Testis (tissue), 2 donors: ENCODE measurements at regions not wholly inside any gene's neighbourhood (a gene's known extent, or its start where the extent isn't known, plus 50 kb on each side); places are given as distances from the start of the nearest gene placed in this dataset.

Experiments used
- DNase-seq: peaks from one replicate; pipeline ENCODE4 v3.0.0-alpha.2; 2019
- H3K27ac ChIP-seq, 2 donors: fragments of 200-600 bp; sonication (generic); one replicate each; pipeline ENCODE4 v1.5.1; 2019
- H3K27me3 ChIP-seq: fragments of 200-600 bp; sonication (generic); one replicate; pipeline ENCODE4 v1.5.1; 2019
- H3K36me3 ChIP-seq: fragments of 200-600 bp; sonication (generic); one replicate; pipeline ENCODE4 v1.5.1; 2017; ENCODE audit warnings: low read depth; ENCODE audit errors: missing control alignments
- H3K4me1 ChIP-seq: fragments of 200-600 bp; sonication (generic); one replicate; pipeline ENCODE4 v1.5.1; 2019
- H3K4me3 ChIP-seq, 2 donors: fragments of 200-600 bp; sonication (generic); one replicate each; pipeline ENCODE4 v1.5.1; 2017 to 2019
- H3K9me3 ChIP-seq: fragments of 200-600 bp; sonication (generic); one replicate; pipeline ENCODE4 v1.5.1; 2017
- CTCF ChIP-seq, 3 experiments: fragments of 450-650 bp in 2 of 3; fragments of 200-600 bp in 1 of 3; sonication (generic) in 1 of 3; IDR thresholded peaks; one replicate each; pipeline ENCODE4 v1.5.1; 2016 to 2019; ENCODE audit warnings: antibody characterized with exemption in 3 of 3, mild to moderate bottlenecking in 2 of 3, moderate library complexity in 1 of 3
- POLR2A ChIP-seq: fragments of 450-650 bp; IDR thresholded peaks from one replicate; pipeline ENCODE4 v1.6.1; 2017; ENCODE audit warnings: antibody characterized with exemption, mild to moderate bottlenecking, moderate library complexity
- WGBS, 2 donors: methylation state at CpG; one replicate each; pipeline ENCODE4 v1.1.5; 2018; 5-methylcytosine and 5-hydroxymethylcytosine counted together
- intact Hi-C: fragments of 100-400 bp; cut with DNase I; formaldehyde crosslinking; loops from one replicate; pipeline ENCODE4 v1.15.1; 2023; ENCODE audit warnings: low total_unique reads

GRCh38 chr4:79495447-79495846 is 87.4 kb upstream of the GK2 start:
- Histone ChIP-seq H3K4me3 (no peak overlapping the region), H3K9me3 (no peaks in the 10 kb centered on the region), H3K36me3 (no peaks in the 10 kb centered on the region), H3K27ac (no peak overlapping the region), H3K27me3 (no peaks in the 10 kb centered on the region), H3K4me1 (no peaks in the 10 kb centered on the region)
- DNase-seq, result no peak
- no peak for TF ChIP-seq POLR2A
- TF ChIP-seq CTCF (IDR thresholded peaks at IDR 0.05), result no peak
- WGBS, 2 donors, result 56 to 57% methylated on average over 1 of the region's 1 CpG
- intact Hi-C loops, result no loop called here

GRCh38 chr4:79492148-79492547 is 84.1 kb upstream of the GK2 start:
- Histone ChIP-seq H3K36me3 (no peaks in the 10 kb centered on the region), H3K27me3 (no peaks in the 10 kb centered on the region), H3K4me1 (no peaks in the 10 kb centered on the region), H3K9me3 (no peaks in the 10 kb centered on the region), H3K27ac (peak overlapping the region in 1 of 2 donors; percentile 26), H3K4me3 (no peak overlapping the region)
- peak; percentile 17 for DNase-seq
- TF ChIP-seq POLR2A (no peak), CTCF (IDR thresholded peaks at IDR 0.05) (no peak)
- intact Hi-C loops, result no loop called here
- 72 to 82% methylated on average over 3 of the region's 3 CpGs for WGBS, 2 donors

- WGBS, 2 donors, result 82 to 92% methylated on average over 2 of the region's 2 CpGs
- Histone ChIP-seq H3K27me3 (no peaks in the 10 kb centered on the region), H3K36me3 (no peaks in the 10 kb centered on the region), H3K27ac (no peak overlapping the region), H3K9me3 (no peaks in the 10 kb centered on the region), H3K4me3 (no peak overlapping the region), H3K4me1 (no peaks in the 10 kb centered on the region)
- intact Hi-C loops, result no loop called here
- no peak for DNase-seq
- no peak for TF ChIP-seq CTCF (IDR thresholded peaks at IDR 0.05)
- no peak for TF ChIP-seq POLR2A
Measured at GRCh38 chr4:79489506-79489905, 81.5 kb upstream of the GK2 start.

- TF ChIP-seq CTCF (IDR thresholded peaks at IDR 0.05), result no peak
- no peak for TF ChIP-seq POLR2A
- H3K9me3 ChIP-seq, result no peaks in the 10 kb centered on the region
- 74 to 92% methylated on average over 2 of the region's 2 CpGs for WGBS, 2 donors
- H3K4me3 ChIP-seq, result no peak overlapping the region
- intact Hi-C loops, result no loop called here
- no peak overlapping the region for H3K27ac ChIP-seq
- no peaks in the 10 kb centered on the region for H3K27me3 ChIP-seq
- DNase-seq, result no peak
- H3K36me3 ChIP-seq, result no peaks in the 10 kb centered on the region
- H3K4me1 ChIP-seq, result no peaks in the 10 kb centered on the region
Measured at GRCh38 chr4:79476196-79476595, 68.2 kb upstream of the GK2 start.

DNA sequence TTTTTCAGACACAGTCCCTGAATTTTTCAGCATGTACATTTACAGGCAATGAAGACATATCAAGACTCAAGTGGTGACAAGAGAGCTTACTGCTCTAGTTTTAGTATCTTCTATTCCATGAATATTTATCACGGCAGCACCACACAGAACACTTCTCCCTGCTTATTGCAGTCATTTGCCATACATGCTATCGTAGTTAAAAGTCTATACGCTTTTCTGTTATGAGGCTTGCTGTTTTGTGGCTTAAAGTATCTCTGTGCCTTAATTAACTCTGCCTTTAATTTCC is 65.4 kb upstream of the GK2 start:
- H3K9me3 ChIP-seq, result no peaks in the 10 kb centered on the region
- no peak overlapping the region for H3K4me3 ChIP-seq
- H3K27ac ChIP-seq, result no peak overlapping the region
- no peaks in the 10 kb centered on the region for H3K36me3 ChIP-seq
- H3K4me1 ChIP-seq, result no peaks in the 10 kb centered on the region
- H3K27me3 ChIP-seq, result no peaks in the 10 kb centered on the region
- no peak for TF ChIP-seq CTCF (IDR thresholded peaks at IDR 0.05)
- no peak for TF ChIP-seq POLR2A
- DNase-seq, result no peak
- WGBS, 2 donors, result 90 to 93% methylated on average over 3 of the region's 3 CpGs
- intact Hi-C loops, result no loop called here
